IMR-90 (cell line): ENCODE measurements at regions not wholly inside any gene's neighbourhood (a gene's known extent, or its start where the extent isn't known, plus 50 kb on each side); places are given as distances from the start of the nearest gene placed in this dataset.

ENCODE experiments used
- ATAC-seq: fragments of 200-7000 bp; cut with Tn5 transposase; 2 replicates; pipeline ENCODE4 v1.9.1; 2020; ENCODE audit warnings: low read depth, mild to moderate bottlenecking, moderate library complexity
- BruUV-seq: library from RNA; stranded (reverse); fragments of 400-500 nt; replicated peaks from 2 replicates; lab custom pipeline; 2021; lab: Mats Ljungman, UMichigan
- CTCF ChIA-PET: fragments of 300-600 bp; formaldehyde crosslinking; extraction: SDS; loops from one replicate; lab custom pipeline; 2021; ENCODE audit warnings: antibody characterized with exemption; lab: Yijun Ruan, JAX
- POLR2A ChIA-PET: fragments of 300-600 bp; sonication (Branson Sonifier 250); formaldehyde crosslinking; loops from one replicate; lab custom pipeline; 2022; ENCODE audit warnings: antibody characterized with exemption; ENCODE audit not compliant: unreplicated experiment; lab: Charles Lee
- DNase-seq: peaks from one replicate; pipeline ENCODE4 v3.0.0; 2013
- H2AFZ ChIP-seq: replicated peaks from 2 replicates; pipeline ENCODE3; 2013; ENCODE audit warnings: low read length, mild to moderate bottlenecking; ENCODE audit not compliant: poor library complexity
- H2AK5ac ChIP-seq: 2 replicates; pipeline ENCODE4 v1.6.1; 2013; ENCODE audit warnings: low read depth, low read length, inconsistent platforms
- H2AK9ac ChIP-seq: replicated peaks from 2 replicates; pipeline ENCODE3; 2013; ENCODE audit warnings: mild to moderate bottlenecking, low read depth, low read length, moderate library complexity; ENCODE audit not compliant: poor library complexity
- H2BK120ac ChIP-seq: 2 replicates; pipeline ENCODE4 v1.6.1; 2013; ENCODE audit warnings: low read depth, low read length, inconsistent platforms
- H2BK15ac ChIP-seq: 3 replicates; pipeline ENCODE4 v1.6.1; 2013; ENCODE audit warnings: low read depth, low read length, inconsistent platforms
- H2BK20ac ChIP-seq: 2 replicates; pipeline ENCODE4 v1.6.1; 2013; ENCODE audit warnings: low read depth, mild to moderate bottlenecking, inconsistent platforms, low read length, moderate library complexity
- H2BK5ac ChIP-seq: 2 replicates; pipeline ENCODE4 v1.6.1; 2013; ENCODE audit warnings: mild to moderate bottlenecking, low read depth, low read length, inconsistent platforms; ENCODE audit not compliant: poor library complexity, severe bottlenecking
- H3K14ac ChIP-seq: replicated peaks from 2 replicates; pipeline ENCODE4 v1.6.1; 2013; ENCODE audit warnings: low read depth, low read length, inconsistent platforms
- H3K18ac ChIP-seq: 2 replicates; pipeline ENCODE4 v1.6.1; 2013; ENCODE audit warnings: low read depth, low read length, control low read depth
- H3K23ac ChIP-seq: 2 replicates; pipeline ENCODE4 v1.6.1; 2013; ENCODE audit warnings: low read depth, low read length, inconsistent platforms
- H3K27ac ChIP-seq: 2 replicates; pipeline ENCODE4 v1.5.1; 2013; ENCODE audit warnings: mild to moderate bottlenecking, control low read depth, low read length; ENCODE audit not compliant: insufficient read depth
- H3K27me3 ChIP-seq: 2 replicates; pipeline ENCODE4 v1.6.1; 2013; ENCODE audit warnings: low read length; ENCODE audit not compliant: control insufficient read depth, insufficient read depth
- H3K36me3 ChIP-seq: 2 replicates; pipeline ENCODE4 v1.6.1; 2013; ENCODE audit warnings: low read length, mixed read lengths; ENCODE audit not compliant: control insufficient read depth, insufficient read depth
- H3K4ac ChIP-seq: 2 replicates; pipeline ENCODE4 v1.6.1; 2013; ENCODE audit warnings: low read depth, low read length, inconsistent platforms
- H3K4me1 ChIP-seq: 2 replicates; pipeline ENCODE4 v1.6.1; 2013; ENCODE audit warnings: low read length, mixed read lengths; ENCODE audit not compliant: control insufficient read depth, insufficient read depth
- H3K4me2 ChIP-seq: 2 replicates; pipeline ENCODE4 v1.6.1; 2013; ENCODE audit warnings: low read depth, mild to moderate bottlenecking, control low read depth, low read length, moderate library complexity
- H3K4me3 ChIP-seq: 2 replicates; pipeline ENCODE4 v1.5.1; 2013; ENCODE audit warnings: low read depth, mild to moderate bottlenecking, control low read depth, low read length, moderate library complexity; ENCODE audit not compliant: insufficient read depth
- H3K56ac ChIP-seq: 2 replicates; pipeline ENCODE4 v1.6.1; 2013; ENCODE audit warnings: low read length, inconsistent platforms; ENCODE audit not compliant: insufficient read depth; ENCODE audit errors: extremely low read depth
- H3K79me1 ChIP-seq, 2 experiments: 2 replicates each; pipeline ENCODE4 v1.6.1; 2013; ENCODE audit warnings: low read length in 2 of 2, inconsistent platforms in 1 of 2, low read depth in 1 of 2
- H3K9ac ChIP-seq: 2 replicates; pipeline ENCODE4 v1.6.1; 2013; ENCODE audit warnings: low read depth, low read length, control low read depth
- H3K9me1 ChIP-seq: 2 replicates; pipeline ENCODE4 v1.6.1; 2013; ENCODE audit warnings: low read length, inconsistent platforms; ENCODE audit not compliant: insufficient read depth
- H3K9me3 ChIP-seq: 2 replicates; pipeline ENCODE4 v1.6.1; 2013; ENCODE audit warnings: low read length; ENCODE audit not compliant: control insufficient read depth, insufficient read depth
- H4K20me1 ChIP-seq: 2 replicates; pipeline ENCODE4 v1.6.1; 2013; ENCODE audit warnings: low read length, inconsistent platforms; ENCODE audit not compliant: insufficient read depth
- H4K5ac ChIP-seq: 2 replicates; pipeline ENCODE4 v1.6.1; 2013; ENCODE audit warnings: mild to moderate bottlenecking, low read depth, low read length, control low read depth
- H4K8ac ChIP-seq, 2 experiments: 2 replicates each; pipeline ENCODE4 v1.6.1; 2013; ENCODE audit warnings: low read depth in 2 of 2, low read length in 2 of 2, control low read depth in 1 of 2, inconsistent platforms in 1 of 2
- H4K91ac ChIP-seq: 2 replicates; pipeline ENCODE4 v1.6.1; 2013; ENCODE audit warnings: low read depth, low read length, inconsistent platforms; ENCODE audit not compliant: insufficient read depth
- BHLHE40 ChIP-seq: fragments of 150-350 bp; IDR thresholded peaks from 2 replicates; pipeline ENCODE4 v1.6.1; 2016; ENCODE audit warnings: mild to moderate bottlenecking, low read depth, low read length
- CEBPB ChIP-seq: IDR thresholded peaks from 2 replicates; pipeline ENCODE4 v1.6.1; 2012; ENCODE audit warnings: low read depth, low read length, improper control_type of control experiment
- CHD1 ChIP-seq: IDR thresholded peaks from 2 replicates; pipeline ENCODE4 v1.6.1; 2012; ENCODE audit warnings: low read depth, low read length, improper control_type of control experiment
- ELK1 ChIP-seq: fragments of 150-350 bp; IDR thresholded peaks from 2 replicates; pipeline ENCODE4 v1.6.1; 2016; ENCODE audit warnings: low read depth, mild to moderate bottlenecking, low read length, moderate library complexity, borderline replicate concordance
- MAFK ChIP-seq: IDR thresholded peaks from 2 replicates; pipeline ENCODE4 v1.6.1; 2012; ENCODE audit warnings: low read depth, low read length, improper control_type of control experiment
- MAZ ChIP-seq: IDR thresholded peaks from 2 replicates; pipeline ENCODE4 v1.6.1; 2012; ENCODE audit warnings: low read depth, mild to moderate bottlenecking, low read length, improper control_type of control experiment, moderate library complexity, borderline replicate concordance
- MXI1 ChIP-seq: IDR thresholded peaks from 2 replicates; pipeline ENCODE4 v1.6.1; 2012; ENCODE audit warnings: low read depth, mild to moderate bottlenecking, low read length, moderate library complexity, borderline replicate concordance
- NFE2L2 ChIP-seq: fragments of 150-350 bp; IDR thresholded peaks from 2 replicates; pipeline ENCODE4 v1.6.1; 2016; ENCODE audit warnings: low read depth, mild to moderate bottlenecking, low read length
- RAD21 ChIP-seq: IDR thresholded peaks from 2 replicates; pipeline ENCODE4 v1.6.1; 2012; ENCODE audit warnings: low read length, improper control_type of control experiment
- RFX5 ChIP-seq: IDR thresholded peaks from 2 replicates; pipeline ENCODE4 v1.8.0; 2012; ENCODE audit warnings: low read depth, mild to moderate bottlenecking, low read length, moderate library complexity
- SMC3 ChIP-seq: fragments of 150-350 bp; IDR thresholded peaks from 2 replicates; pipeline ENCODE4 v1.6.1; 2016; ENCODE audit warnings: low read depth, mild to moderate bottlenecking, antibody characterized with exemption, low read length, moderate library complexity
- USF2 ChIP-seq: fragments of 150-350 bp; IDR thresholded peaks from 2 replicates; pipeline ENCODE4 v1.6.1; 2017; ENCODE audit warnings: mild to moderate bottlenecking, antibody characterized with exemption, low read length, low read depth
- WGBS, 2 experiments: methylation state at CpG; one replicate each; pipeline versions ENCODE4 v1.1.5 to v1.1.7; 2013; ENCODE audit warnings: missing lambda C conversion rate in 2 of 2; ENCODE audit not compliant: insufficient read length in 1 of 2; ENCODE audit errors: extremely low coverage in 2 of 2; 5-methylcytosine and 5-hydroxymethylcytosine counted together
- dilution Hi-C: fragments of 300-500 bp; cut with HindIII; formaldehyde crosslinking; loops from one replicate; pipeline ENCODE4 v1.14.3; 2018; ENCODE audit warnings: low sequenced_read_pairs; ENCODE audit not compliant: unreplicated experiment
- in situ Hi-C: fragments of 300-500 bp; cut with MboI; formaldehyde crosslinking; loops from 3 replicates; pipeline ENCODE4 v1.14.3; 2019; ENCODE audit warnings: low sequenced_read_pairs, inconsistent platforms, mixed read lengths
- intact Hi-C: fragments of 100-400 bp; cut with micrococcal nuclease; formaldehyde crosslinking; loops from 2 replicates; pipeline ENCODE4 v1.10.0; 2022

- Histone ChIP-seq H3K4ac (no peak overlapping the region), H3K14ac (no peak overlapping the region), H2BK5ac (no peak overlapping the region), H3K9me3 (peaks cover 9% of the 10 kb centered on the region), H3K27me3 (no peaks in the 10 kb centered on the region), H3K56ac (no peak overlapping the region), H4K20me1 (no peaks in the 10 kb centered on the region), H3K18ac (no peak overlapping the region), H3K23ac (no peak overlapping the region), H3K9ac (no peak overlapping the region), H4K8ac (no peak overlapping the region), H3K4me2 (no peak overlapping the region), H2AK9ac (no peak overlapping the region), H2AK5ac (no peak overlapping the region), H3K4me3 (no peak overlapping the region), H3K9me1 (no peaks in the 10 kb centered on the region), H3K4me1 (no peaks in the 10 kb centered on the region), H4K91ac (no peak overlapping the region), H3K79me1 (no peaks in the 10 kb centered on the region), H2BK120ac (no peak overlapping the region), H2BK20ac (no peak overlapping the region), H2AFZ (no peak overlapping the region), H3K36me3 (no peaks in the 10 kb centered on the region), H3K27ac (no peak overlapping the region), H4K5ac (no peak overlapping the region), H2BK15ac (no peak overlapping the region)
- intact Hi-C loops (no loop called here), dilution Hi-C loops (no loop called here), in situ Hi-C loops (no loop called here)
- 62% methylated on average over 2 of the region's 4 CpGs; no CpG with 5 or more reads in 1 of the 2 experiments for WGBS, 2 experiments
- ATAC-seq (no peak), DNase-seq (no peak)
- CTCF ChIA-PET, result no interaction called here
- no peak for TF ChIP-seq NFE2L2
- TF ChIP-seq MXI1, result no peak
- TF ChIP-seq RAD21, result no peak
- no peak for TF ChIP-seq CEBPB
- TF ChIP-seq MAFK, result no peak
- no peak for TF ChIP-seq ELK1
- TF ChIP-seq MAZ, result no peak
- TF ChIP-seq CHD1, result no peak
- no peak for TF ChIP-seq BHLHE40
- no peak for TF ChIP-seq SMC3
- no peak for TF ChIP-seq USF2
- no peak for TF ChIP-seq RFX5
- POLR2A ChIA-PET, result no interaction called here
- no TSS peak for BruUV-seq
These were observed 670.3 kb upstream of the ZWINT start for GRCh38 chr10:57031346-57031745.
